ENCODE measurements at regions not wholly inside any gene's neighbourhood (a gene's known extent, or its start where the extent isn't known, plus 50 kb on each side); places are given as distances from the start of the nearest gene placed in this dataset.

DNA sequence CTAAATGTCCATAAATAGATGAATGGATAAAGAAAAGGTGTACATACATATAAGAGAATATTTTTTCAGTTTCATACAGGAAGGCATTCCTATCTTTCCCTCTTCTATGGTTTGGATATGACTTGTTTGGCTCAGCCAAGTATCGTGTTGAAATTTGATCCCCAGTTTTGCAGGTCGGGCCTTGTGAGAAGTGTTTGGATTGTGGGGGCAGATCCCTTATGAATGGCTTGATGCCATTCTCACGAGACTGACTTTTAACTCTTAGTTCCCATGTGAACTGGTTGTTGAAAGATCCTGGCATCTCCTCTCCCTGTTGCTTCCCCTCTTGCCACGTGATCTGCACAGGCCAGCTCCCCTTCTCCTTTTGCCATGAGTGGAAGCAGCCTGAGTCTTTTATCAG, 421.1 kb upstream of the FTMT start:
- no peak for TF ChIP-seq CTCF (IDR thresholded peaks at IDR 0.05)
- no peak for TF ChIP-seq POLR2A (IDR thresholded peaks at IDR 0.05)
